GM23248 (cell line): ENCODE measurements at regions not wholly inside any gene's neighbourhood (a gene's known extent, or its start where the extent isn't known, plus 50 kb on each side); places are given as distances from the start of the nearest gene placed in this dataset.

Experiments
- EZH2 ChIP-seq: fragments of 200-600 bp; sonication (generic); IDR thresholded peaks from 2 replicates; pipeline ENCODE4 v1.6.1; 2018; ENCODE audit warnings: antibody characterized with exemption, mild to moderate bottlenecking; ENCODE audit not compliant: insufficient read depth, poor library complexity, severe bottlenecking
- EZH2phosphoT487 ChIP-seq: fragments of 200-600 bp; sonication (generic); IDR thresholded peaks from 2 replicates; pipeline ENCODE4 v1.6.1; 2018; ENCODE audit warnings: antibody characterized with exemption, moderate library complexity, mild to moderate bottlenecking, low read depth; ENCODE audit not compliant: insufficient read depth

DNA sequence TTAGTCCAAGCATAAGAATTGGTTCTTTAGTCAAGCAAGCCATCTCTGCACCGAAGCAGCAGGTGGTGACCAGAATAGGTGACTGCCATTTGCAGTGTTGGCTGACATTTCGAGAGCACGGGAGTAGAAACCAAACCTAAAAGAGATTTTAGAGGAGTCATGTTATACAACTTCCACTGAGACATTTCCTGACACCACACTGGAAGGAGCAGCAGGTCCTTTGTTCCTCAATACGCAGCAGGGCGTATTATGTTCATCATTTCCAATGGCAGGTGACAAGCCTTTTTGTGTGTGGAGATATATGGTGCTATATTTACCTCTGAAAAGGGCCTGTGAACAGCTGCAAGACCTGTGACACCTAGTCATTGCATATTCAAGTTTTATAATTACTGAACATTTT is 418.8 kb upstream of the NETO1 start:
- TF ChIP-seq EZH2: no peak
- no peak for TF ChIP-seq EZH2phosphoT487
